ENCODE measurements at regions not wholly inside any gene's neighbourhood (a gene's known extent, or its start where the extent isn't known, plus 50 kb on each side); places are given as distances from the start of the nearest gene placed in this dataset.
A peak's percentile ranks its signal among the peaks of the same experiment; 100 is the strongest.

DNA sequence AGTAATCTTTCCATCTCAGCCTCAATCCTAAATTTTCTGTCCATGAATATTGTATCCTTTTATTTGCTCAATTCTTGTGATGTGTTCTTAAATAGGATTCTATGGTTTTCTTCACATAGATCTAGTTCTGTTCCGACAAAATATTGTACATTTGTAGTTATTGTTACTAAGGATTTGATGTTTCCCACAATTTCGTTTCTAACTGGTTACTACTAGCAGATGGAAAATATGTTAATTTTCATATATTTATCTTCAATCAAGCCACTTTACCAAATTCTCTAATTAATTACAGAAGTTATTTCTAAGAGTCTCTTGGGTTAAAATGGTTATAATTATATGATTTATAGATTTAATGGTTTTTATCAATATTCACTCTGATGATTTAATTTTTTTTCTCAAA is 60.3 kb downstream of the SEC61B start:
- DNase-seq (ENCODE audit: low spot score), result no peak

DNA sequence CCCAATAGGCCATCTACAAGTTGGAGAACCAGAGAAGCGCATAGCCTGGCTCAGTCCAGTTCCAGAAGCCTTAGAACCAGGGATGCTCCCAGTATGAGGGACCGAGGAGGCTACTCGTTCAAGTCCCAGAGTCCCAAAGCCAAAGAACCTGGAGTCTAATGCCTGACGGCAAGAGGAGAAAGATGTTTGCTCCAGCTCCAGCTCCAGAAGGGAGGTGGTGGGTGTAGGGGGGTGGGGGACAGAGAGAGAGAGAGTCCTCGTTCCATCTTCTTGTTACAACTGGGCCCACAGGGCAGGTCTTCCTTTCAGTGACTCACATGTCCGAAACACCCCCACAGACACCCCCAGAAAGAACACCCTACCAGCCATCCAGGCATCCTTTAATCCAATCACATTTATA is 63.9 kb downstream of the SEC61B start:
- no peak for DNase-seq (ENCODE audit: low spot score)

DNA sequence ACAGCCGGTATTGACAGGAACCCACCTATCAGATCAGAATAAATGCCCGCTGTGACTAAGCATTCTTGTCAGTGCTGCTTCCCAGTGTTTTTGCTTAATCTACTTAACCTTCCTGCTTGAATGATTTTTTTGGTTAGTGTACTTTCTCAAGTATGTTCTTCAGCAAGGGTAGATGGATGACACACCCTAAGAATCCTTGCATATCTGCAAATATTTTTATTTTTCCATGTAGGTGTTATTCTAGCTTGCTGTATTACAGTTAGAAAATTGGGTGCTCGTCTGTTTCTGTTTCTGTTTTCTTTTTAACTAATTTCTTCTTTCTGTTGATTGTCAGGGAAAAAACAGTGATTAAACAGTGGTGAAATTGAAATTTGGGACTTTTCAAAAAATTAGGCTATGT is 64.5 kb downstream of the SEC61B start:
- DNase-seq (ENCODE audit: low spot score), result no peak

DNA sequence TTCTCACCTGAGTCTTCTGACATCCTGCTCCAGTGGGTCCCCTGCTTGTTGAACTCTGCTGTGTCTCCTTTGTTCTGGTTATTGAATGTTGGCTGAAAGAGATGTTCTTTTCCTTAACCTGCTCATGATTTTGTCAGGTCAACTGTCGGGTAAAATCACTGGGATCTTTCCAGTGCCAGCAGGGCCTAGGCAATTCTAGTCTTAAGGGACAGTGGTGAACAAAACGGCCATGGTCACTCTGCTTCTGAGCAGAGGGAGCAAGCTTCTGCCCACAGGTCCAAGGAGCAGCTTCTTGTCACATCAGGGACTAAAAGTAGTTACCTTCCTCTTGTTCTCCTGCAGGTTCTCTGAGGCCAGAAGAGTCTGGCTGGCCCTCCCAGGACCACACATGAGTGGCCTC is 65.6 kb downstream of the SEC61B start:
- no peak for DNase-seq (ENCODE audit: low spot score)

DNA sequence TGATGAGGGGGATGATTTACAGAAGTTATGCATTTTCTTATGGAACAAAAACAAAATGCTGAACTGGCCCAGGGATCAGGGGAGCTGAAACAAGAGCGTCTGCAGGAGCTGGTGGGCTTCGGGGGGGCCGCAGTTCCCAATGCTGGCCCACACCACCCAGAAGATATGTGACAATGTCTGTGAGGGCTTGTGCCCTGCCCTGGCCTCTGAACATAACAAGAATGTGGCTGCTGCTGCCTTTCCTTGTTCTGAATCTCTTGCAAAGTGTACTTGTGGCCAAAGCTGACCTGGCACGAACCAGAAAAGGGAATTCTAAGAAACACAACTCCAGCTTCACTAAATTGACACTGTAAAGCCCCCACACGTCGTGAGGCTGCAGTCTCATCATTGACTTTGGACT is 66.7 kb downstream of the SEC61B start:
- no peak for DNase-seq (ENCODE audit: low spot score)

DNA sequence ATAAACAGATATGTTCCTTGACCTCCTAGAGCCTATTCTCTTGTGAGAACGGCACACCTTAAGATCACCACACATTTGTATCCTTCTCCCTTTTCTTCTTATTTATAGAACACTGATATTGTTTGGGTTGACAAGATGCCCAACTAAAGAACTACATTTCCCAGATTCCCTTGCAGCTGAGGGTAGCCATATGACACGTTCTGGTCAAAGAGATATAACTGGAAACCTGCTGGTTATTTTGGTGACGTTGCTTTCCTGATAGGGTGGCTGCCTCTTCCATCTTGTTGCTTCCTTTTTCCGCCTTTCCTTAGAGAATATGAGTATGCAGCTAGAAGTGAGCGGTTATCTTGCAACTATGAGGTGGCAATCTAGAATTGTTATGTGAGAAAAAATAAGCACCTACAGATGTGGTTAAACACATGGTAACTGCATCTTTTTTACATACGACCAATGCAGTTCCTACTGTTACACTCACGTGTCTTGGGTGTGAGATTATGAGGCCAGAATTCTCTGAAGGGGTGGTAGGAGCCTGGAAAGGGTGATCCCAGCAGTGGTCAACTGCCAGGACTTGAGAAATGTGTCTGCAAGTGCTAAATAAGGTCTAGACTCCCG is 72.9 kb downstream of the SEC61B start:
- DNase-seq (ENCODE audit: low spot score), result peak; percentile 8

DNA sequence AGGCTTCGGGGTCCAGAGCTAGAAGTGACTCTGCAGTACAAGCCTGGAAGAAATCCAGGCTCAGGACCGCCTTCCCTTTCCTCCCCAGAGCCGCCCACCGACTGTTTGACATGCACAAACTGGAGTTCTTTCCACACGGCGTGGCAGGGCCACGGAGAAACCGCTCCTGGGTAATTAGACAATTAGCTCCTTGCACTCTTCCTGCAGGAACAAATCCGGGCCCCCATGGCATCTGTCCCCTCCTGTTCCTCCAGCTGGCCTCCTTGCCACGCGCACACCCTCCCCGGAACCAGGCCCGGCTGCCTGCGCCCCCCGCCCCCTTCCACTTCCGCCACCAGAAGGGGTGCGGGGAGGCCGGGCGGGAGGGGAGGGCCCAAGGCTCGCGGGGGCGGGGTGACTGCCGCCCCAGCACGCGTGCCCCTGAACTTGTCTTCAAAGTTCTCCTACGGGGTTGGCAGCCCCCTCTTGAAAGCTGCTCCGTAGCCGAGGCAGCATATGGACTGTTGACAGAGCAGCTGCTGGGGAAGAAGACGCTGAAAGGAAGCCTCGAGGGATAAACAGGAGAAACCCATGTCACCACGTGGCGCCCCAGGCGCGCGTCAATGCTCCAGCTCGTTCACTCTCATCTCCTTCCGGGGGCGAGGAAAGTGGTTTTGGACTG is 74.3 kb downstream of the SEC61B start:
- peak; percentile 7 for DNase-seq (ENCODE audit: low spot score)

DNA sequence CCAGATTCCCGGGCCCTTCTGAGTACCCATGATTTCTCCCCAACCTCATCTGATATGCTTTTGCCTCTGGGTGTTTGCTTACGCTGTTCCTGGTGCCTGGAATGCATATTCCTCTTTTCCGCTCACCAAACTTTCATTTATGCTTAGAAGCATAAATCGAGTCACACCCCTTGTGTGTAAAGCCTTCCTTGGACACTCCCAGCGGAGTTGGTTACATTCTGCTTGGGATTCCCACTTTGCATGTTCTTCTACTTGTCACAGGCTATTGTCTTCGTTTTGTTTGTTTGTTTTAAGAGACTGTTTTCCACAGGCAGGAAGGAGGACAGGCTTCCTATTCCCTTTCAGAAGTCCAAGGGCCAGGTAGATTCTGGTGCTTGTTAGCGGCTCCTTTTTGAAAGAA is 76.5 kb downstream of the SEC61B start:
- DNase-seq (ENCODE audit: low spot score), result no peak

DNA sequence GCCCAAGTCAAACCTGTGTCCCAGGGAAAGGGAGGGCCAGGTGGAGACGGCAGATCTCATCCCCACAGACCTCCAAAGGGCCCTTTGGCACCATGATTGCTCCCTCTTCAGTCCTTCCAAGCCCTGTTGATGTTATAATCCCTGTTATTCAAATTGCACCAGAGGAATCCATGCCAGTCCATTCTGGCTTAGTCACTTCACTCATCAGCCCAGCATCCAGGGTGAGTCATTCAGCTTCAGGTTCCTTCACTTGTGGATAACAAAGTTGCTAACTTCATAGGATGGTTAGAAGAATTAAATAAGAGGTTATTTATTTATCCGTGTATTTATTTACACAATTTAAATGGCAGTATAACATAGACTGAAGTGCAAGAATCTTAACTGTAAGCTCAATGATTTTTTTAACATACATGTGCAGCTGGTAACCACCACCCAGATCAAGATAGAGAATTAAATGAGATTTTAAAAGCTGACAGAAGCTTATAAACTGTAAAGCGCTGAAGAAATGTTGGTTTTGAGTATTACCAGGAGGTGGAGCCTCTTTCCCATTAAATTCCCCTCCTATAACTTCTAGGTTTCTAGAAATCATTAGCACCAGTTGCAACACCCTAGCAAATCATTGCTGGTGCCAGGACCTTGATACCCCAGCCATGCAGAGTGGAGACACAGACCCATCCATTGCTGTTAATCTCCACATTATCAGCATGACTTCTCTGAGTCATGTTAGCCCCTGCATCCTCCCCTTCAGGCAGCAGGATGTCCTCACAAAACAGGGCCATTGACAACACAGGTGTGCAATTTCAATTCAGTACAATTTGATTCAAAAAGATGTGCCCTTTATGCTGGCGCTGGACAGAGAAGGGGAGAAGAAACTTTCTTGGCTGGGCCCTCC is 77.4 kb downstream of the SEC61B start:
- peak; percentile 61 for DNase-seq (ENCODE audit: low spot score)

DNA sequence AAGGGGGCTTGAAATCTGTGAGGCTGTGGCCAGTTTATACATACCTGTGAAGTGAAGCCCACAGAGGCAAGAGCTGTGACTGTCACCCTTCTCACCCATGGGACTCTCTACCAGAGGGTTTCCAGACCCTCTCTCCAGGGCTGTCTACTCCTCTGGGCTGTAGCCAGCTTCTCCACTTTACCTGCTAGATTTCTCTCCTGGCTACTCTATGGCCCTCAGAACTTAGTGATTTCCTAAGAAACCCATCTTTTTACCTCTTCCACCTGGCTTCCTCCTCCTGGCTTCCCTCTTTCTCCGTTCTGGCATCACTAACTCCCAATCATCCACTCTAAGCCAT is 78.0 kb downstream of the SEC61B start:
- no peak for DNase-seq (ENCODE audit: low spot score)

DNA sequence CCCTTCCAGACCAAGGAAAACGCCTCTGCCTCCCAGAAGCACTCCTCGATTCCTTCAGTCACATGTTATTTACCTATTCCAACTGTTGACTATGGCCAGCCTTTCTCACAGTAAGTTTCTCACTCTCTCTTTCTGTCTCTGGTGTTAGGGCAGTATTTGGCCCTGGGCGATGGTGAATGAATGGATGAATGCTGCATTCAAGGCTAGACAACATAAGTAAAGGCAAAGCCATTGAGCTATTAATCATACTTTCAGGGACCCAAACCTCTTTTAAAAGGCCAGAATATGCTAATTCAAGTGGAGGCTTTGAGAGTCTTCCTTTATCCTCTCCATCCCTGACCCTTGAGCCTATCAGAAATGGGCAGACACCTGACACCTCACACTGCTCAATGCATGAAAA is 78.5 kb downstream of the SEC61B start:
- DNase-seq (ENCODE audit: low spot score), result no peak

DNA sequence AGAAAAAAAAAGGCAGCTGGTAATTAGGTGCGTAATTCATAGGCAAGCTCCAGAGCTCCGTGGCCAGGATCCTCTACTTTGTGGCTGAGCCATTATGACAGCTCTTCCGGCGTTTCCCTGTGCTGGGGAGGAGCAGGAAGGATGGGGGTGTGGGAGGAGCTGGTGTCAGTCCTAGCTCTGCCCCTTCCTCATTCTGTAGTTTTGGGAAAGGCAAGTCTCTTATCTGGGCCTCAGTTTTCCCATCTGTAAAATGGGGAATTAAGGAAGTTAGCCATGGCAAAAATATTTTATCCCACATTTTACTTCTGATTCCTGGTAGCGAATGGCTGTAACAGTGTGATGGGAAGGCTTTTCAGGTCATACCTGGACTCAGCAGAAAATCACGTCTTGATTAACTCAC is 81.1 kb downstream of the SEC61B start:
- DNase-seq (ENCODE audit: low spot score), result no peak

DNA sequence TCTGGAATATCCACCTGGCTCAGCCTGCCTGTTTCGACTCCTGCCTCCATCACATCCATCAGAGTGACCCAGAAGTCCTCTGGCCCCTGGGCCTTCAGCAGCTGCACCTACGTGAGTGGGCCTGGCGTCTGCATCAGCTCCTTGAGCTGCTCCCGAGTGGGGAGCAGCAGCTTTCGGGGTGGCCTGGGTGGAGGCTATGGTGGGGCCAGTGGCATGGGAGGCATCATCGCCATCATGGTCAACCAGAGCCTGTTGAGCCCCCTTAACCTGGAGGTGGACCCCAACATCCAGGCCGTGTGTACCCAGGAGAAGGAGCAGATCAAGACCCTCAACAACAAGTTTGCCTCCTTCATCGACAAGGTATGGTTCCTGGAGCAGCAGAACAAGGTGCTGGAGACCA is 83.0 kb downstream of the SEC61B start:
- DNase-seq (ENCODE audit: low spot score), result no peak

DNA sequence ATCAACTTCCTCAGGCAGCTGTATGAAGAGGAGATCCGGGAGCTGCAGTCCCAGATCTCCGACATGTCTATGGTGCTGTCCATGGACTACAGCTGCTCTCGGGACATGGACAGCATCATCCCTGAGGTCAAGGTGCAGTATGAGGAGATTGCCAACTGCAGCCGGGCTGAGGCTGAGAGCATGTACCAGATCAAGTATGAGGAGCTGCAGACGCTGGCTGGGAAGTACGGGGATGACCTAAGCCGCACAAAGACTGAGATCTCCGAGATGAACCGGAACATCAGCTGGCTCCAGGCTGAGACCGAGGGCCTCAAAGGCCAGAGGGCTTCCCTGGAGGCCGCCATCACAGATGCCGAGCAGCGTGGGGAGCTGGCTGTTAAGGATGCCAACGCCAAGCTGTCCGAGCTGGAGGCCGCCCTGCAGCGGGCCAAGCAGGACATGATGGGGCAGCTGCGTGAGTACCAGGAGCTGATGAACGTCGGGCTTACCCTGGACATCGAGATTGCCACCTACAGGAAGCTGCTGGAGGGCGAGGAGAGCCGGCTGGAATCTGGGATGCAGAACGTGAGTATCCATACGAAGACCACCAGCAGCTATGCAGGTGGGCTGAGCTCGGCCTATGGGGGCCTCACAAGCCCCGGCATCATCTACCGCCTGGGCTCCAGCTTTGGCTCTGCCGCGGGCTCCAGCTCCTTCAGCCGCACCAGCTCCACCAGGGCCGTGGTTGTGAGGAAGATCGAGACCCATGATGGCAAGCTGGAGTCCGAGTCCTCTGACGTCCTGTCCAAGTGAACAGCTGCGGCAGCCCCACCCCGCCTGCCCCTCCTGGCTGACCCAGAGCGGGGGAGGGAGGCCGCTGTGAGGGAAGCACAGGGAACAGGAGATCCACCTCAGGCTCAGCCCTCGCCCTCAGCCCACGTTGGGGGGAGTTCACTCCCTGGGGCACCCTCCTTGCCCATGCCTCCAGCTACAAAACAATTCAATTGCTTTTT is 84.0 kb downstream of the SEC61B start:
- DNase-seq (ENCODE audit: low spot score), result no peak

DNA sequence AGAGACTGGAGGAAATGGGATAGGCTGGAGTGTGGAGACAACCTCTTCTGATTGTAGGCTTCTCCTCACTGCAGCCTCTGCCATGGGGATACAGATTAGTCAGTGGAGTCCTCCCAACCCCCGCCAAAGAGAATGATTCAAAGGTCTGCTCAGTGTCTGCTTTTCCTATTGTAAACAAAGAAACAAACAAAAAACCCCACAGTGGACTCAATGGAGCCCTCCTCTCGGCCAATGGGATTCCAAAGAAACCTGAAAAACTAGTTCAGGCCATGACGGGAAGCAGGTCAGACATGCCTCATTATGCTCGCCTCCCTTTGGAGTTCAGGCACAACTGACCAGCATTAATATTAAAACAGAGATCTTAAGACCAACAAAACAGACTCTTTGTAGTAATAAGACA is 85.8 kb downstream of the SEC61B start:
- DNase-seq (ENCODE audit: low spot score), result no peak

DNA sequence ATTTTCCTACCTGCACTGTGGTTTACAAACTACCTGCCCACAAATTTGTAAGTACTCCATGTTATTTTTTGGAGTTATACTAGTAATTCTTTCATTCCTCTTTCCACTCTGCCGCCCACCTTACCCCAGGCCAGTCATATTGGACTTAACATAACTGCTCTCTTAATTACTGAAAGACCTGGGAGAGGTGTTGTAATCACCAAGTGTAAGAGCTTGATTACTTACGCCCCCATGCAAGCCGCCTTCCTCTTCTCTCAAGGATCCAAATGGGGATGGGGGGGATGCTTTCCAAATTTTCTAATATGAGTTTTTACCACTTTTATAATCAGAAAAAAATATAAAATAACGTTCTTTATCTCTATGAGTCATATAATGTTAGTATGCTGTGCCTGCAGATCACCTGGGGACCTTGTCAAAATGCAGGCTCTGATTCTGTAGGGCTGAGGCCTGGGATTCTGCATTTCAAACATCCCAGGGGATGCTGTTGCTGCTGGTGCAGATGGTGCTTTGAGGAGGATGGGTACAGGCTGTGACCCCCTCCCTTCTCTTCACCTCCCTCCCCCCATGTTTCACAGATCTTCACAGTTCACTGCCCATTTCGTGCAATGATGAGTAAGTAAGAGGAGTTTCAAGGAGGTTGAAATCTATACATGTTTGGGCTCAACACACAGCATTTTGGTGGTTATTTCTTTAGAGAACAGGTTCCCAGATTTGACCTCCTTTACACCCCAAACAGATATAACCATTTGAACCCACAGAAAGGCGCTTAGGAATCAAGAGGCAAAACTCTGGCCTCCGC is 87.3 kb downstream of the SEC61B start:
- DNase-seq (ENCODE audit: low spot score), result no peak

DNA sequence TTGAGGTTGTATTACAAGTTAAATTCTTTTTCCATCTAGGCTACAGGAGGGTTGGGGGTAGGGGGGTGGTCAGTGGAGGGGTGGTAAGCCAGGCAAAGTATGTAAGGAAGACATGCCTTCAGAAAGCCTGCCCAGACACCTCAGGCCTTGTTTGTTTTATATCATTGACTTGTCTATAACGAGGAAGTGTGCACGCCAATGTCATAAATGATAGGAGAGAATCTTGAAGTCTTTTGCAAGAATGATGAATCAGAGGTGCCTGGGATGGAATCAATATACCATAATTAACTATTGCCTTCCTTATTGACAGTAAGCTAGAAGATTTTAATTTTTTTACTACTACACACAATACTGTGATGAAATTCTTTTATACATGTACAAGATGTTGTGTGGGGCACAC is 90.7 kb downstream of the SEC61B start:
- DNase-seq (ENCODE audit: low spot score), result no peak

DNA sequence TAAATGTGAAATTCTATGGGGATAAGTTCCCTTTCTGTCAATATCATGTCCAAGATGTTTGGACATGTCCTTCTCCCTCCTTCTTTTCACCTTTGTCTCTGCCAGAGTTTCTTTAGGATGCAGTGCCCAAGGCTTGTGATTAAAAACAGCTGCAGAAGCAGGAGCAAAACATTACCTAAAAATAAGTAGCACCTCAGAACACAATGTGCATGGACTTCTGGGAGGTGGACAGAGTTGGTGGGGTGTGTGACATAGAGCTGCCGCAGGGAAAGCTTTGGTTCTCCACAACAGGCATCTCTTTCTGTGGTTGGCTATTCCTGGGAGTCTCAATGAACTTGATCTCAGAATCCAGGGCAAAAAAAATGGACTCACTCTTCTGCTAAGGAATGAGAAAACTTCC is 97.0 kb downstream of the SEC61B start:
- no peak for DNase-seq (ENCODE audit: low spot score)

DNA sequence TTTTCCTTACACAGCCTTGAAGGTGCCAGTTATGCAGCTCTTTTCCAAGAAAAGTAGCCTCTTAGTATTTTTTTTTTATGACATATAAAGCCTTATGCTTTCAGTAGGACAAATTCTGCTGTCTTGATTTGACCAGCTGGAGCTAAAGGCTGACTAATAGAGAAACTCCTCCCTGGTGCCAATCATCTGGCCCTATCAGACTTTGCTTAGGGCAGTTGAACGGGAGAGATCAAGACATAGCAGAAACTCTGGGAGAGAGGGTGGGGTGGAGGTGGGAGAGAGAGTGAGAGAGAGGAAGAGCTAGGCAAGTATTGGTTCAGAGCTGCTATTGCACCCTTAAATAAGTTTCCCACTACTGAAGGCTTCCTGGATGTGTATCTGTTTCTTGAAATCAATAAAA is 100.2 kb downstream of the SEC61B start:
- no peak for DNase-seq (ENCODE audit: low spot score)

DNA sequence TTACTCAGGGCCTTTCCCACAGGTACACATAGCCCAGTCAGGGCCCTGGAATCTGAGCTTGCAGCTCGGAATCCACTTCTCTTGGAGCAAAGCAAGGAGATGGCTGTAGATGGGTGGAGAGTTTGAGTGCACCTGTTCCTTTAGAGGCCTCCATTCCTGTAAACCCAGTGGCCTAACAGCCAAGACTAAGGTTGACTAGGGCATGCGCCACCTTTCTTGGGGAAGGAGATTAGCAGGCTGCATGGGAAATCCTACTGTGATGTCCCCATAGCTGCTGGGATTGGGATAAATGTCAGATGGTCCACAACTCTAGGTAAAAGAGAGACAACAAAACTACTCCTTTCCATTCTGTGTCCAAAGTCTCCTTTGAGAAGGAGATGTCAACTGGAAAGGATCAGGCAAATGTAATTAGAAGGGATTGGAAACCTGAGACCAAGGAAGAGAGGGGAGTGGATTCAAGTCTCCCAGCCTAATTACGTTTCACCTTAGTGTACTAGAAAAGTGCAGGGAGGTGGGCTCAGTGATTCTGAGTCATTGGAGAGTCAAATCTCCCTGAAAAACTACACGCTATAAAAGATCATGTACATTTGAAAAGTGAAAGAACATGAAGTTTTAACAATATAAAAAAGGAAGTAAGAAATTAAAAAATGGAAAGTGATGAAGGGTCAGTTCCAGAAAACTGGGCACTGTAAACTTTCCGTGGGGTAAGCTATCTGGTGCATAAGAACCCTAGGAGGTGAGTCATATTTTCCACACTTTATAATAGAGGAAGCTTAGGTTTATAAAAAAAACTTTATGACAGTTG is 104.2 kb downstream of the SEC61B start:
- DNase-seq (ENCODE audit: low spot score), result no peak

DNA sequence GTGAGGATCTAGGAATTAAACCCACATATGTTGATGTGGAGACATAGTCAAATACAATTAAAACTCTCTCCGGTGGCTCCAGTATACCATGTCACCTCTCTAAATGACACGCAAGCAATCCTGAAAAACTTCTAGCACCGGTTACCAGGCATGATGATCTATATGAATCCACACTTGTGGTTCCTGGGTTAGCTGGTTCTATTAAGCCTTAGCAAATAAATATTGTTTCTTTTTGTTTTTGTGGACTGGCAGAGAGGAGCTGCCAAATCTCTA is 104.8 kb downstream of the SEC61B start:
- DNase-seq (ENCODE audit: low spot score), result no peak

Data from hepatic stellate cell (primary cell).